GM18870 (cell line): ENCODE measurements at regions not wholly inside any gene's neighbourhood (a gene's known extent, or its start where the extent isn't known, plus 50 kb on each side); places are given as distances from the start of the nearest gene placed in this dataset.
A peak's percentile ranks its signal among the peaks of the same experiment; 100 is the strongest.

ENCODE experiments used
- ATAC-seq: cut with Tn5 transposase; IDR thresholded peaks from one replicate; pipeline ENCODE4 v1.9.1; 2021; ENCODE audit warnings: moderate library complexity; ENCODE audit not compliant: unreplicated experiment

DNA sequence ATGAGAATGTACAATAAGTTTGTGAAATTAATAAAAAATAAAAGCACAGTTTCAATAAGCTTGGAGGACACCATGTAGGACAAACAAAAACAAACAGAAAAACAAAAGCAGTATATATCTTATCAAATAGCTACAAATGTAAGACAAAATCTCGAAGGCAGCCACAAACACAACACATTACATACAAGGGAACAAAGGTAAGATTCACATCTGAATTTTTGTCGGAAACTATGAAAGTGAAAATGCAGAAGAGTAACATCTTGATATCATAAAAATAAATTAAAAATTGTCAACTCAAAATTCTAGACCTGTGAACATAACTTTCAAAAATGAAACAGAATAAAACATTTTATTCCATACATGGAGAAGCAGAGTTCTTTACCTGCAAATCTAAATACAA, 1049.5 kb upstream of the ADGRL2 start:
- no peak for ATAC-seq

DNA sequence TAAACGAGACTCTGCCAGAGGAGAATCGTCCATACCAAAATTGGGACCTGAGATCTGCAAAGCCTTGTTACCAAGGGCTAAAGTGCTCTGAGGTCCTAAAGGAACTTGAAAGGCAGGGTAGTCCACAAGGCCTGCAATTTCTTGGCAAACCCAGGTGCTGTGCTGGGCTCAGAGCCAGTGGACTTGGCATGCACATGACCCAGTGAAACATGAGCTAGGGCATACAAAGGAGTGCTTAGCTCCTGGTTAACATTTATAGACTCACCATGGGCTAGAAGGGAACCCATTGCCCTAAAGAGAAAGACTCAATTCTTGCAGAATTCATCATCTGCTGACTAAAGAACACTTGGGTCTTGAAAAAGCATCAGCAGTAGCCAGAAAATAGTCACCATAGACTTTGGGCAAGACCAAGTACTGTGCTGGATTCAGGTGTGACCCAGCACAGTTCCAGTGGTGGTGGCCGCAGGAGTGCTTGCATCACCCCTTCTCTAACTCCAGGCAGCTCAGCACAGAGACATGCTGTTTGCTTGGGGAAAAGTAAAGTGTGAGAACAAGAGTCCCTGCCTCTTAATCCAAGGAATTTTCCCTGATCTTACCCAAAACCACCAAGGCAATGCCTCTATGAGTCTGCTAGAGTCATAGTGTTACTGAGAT, 1069.4 kb upstream of the ADGRL2 start:
- no peak for ATAC-seq

DNA sequence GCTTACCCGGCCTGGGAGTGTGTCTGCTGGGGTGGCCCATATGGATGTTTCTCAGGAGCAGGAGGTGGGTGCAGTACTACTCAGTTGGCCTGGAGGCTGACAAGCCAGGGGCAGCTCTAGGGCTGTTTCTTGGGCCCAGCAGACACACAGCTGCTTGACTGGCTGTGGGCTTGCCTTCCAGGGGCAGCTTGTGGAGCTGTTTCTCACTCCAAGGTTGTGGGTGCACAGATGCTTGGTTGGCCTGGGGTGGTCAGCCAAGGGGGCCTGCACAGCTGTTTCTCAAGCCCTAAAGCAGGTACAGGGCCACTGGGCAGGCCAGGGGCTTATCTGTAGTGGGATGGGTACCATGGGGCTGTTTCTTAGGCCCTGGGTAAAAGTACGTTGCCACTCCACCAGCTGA, 1078.1 kb upstream of the ADGRL2 start:
- ATAC-seq = no peak

DNA sequence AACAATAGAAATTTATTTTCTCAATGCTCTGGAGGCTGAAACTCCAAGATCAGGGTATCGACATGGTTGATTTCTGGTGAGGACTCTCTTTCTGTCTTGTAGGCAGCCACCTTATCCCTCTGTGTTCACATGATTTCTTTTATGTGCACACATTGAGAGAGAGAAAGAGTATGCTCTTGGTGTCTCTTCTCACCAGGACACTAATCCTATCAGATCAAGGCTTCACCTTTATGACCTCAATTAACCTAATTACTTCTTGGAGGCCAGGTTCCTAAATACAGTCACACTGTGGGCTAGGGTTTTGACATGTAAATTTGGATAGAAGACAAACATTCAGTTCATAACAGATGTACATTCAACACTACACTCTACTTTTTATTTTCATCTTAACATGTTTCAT, 1094.2 kb upstream of the ADGRL2 start:
- no peak for ATAC-seq

DNA sequence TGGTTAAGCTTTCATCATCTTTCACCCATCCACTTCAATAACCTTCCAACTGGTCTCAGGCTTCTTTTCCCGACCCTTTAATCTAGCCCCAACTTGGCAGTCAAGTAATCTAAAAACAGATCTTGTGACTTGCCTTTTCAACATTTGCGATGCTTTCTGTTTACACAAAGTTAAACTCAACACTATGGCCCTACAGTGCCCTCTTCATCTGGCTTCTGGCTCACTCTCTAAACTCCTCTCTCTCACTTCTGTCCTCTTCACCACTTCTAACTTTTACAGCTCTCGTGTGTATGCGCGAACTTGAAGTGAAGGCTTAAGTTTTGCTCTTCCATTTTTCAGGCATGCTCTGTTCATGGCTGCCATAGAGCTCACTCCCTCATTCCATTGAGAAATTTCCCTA, 1122.3 kb upstream of the ADGRL2 start:
- ATAC-seq = no peak

DNA sequence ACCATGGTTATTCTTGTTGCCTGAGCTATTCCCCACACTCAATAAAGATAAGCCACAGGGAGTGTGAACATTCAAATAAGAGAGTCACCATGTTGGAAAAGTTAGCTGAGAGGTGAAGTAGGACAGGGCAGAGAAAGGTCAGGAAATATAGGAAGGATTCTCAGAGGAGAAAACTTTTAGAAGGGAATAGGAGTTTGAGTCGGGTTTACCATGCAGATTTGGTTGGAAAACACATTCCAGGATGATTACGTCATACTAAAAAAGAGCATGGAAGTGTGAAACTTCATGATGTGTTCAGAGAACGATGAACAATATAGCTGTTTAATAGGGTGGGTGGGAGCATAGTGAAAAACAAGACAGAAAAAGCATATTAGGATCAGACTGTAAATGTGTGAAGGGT, 1125.3 kb upstream of the ADGRL2 start:
- no peak for ATAC-seq

DNA sequence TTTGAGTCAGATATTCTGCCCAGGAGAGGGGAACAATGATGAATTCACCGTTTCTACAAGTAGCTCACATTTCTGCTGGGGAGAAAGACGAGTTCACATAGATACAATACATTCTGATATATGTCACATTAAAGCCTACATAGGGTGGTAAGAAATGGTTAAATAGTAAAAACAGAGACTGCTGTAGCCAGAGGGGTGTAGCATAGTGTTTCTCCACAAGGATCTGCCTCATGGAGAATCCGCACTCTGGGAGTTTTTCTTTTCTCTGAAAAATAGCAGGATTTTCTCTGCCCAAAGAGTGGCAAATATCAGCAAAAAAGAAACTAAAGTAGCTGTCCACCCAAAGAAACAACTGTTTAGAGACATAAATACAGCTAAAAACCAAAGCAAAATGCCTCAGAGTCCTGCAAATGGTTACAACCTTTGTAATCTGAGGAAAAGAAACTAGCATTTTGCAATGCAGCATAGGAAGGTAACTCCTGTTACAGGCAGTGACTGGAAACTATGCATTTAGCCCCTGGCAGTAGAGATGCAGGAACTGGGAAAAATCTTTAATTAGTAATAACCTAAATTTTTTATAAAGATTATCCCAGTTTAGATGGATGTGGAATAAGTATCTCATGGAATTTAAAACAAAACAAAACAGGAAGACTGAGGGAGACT, 1126.7 kb upstream of the ADGRL2 start:
- no peak for ATAC-seq

DNA sequence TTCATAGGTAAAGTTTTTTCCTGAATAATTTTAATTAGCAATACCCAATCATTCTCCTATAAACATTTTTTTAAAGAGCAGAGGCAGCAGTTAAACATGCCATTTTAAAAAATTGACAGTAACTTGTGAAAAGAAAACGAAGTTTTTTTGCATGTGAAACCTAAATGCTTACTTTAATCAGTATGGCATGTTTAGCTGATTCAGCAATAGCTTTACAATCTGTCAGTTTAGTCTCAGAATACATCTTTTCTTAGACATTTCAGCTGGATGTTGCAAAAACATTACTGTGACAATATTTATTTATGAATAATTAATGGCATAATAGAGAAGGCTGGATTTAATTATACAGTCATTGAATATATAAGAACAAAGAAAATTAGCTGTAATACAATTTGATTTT, 1132.4 kb upstream of the ADGRL2 start:
- ATAC-seq = no peak

DNA sequence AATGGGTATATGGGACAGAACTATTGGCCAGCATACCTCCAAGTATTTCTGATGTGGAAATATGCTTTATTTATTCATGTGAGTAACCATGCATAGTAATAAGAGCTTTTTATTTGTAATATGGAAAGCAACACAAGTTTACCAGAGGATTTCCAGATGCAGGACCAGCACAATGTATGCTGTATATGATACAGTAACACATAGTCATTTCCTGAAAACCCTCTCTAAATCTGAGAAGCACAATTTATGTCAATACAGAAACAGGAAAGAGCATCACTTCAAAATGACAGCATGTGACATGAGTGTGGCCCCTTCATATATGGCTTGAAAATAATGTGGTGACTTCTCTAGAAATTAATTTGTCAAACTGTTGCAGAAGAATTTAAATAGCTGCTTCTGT, 1134.7 kb upstream of the ADGRL2 start:
- no peak for ATAC-seq

DNA sequence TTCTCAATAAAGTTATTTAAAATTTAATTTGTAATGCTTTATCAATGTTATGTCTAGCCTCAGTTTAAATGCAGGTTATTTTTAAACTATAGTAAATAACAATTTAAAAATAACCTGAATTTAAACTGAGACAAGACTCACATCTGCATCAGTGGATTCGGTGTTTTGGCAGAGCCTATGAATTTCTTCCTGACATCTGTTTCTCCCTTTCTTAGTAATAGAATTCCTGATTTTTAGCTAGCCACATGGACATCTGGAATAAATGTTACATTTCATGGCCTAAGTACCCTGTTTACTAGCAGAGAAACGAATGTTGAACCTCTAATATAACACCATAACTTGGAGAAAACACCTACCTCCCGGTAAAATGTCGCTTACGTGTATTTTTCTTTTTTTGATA, 1141.6 kb upstream of the ADGRL2 start:
- ATAC-seq = no peak

DNA sequence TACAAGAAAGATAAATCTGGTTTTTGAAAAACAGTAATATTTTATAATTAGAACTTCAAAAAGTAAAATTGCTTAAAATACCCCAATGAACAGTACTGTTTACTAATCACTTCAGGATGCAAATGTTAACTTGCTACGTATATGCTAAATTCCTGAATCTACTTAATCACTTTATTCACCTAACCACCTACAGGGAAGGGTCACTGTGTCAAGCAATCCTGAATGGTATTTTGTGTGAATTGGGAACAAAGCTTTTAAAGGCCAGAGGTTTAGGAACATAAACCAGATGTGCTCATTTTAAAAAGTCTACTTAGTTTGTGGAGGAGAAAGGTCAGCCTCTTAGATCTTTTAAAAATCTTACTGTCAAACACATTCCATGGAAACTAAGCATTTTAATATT, 1143.0 kb upstream of the ADGRL2 start:
- ATAC-seq = no peak

DNA sequence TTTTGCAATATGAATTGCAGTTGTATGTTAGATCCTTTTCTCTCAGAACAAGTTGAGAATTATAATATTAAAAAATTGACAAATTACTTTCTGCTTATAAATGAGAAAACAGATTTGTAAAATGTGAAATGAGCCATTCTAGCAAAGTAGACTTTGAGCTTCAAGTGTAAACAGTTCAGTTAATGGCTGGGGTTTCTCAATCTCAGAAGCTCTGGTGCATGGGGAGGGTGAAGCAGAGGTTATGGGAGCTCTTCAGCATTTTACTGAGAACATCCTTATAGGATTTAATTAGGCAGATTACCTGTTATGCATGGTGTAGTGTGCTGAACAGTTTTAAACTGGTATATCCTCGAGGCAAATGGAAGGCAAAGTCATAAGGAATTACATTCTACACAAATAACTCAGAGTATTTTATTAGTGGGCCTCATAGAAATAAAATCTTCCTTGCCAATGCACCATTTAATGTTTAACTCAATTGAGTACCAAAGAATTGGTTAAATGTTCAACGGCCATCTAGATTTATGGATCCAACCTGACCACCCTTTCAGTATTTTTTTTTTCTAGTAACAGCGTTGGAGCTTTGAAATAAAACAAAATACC, 1143.6 kb upstream of the ADGRL2 start:
- no peak for ATAC-seq

DNA sequence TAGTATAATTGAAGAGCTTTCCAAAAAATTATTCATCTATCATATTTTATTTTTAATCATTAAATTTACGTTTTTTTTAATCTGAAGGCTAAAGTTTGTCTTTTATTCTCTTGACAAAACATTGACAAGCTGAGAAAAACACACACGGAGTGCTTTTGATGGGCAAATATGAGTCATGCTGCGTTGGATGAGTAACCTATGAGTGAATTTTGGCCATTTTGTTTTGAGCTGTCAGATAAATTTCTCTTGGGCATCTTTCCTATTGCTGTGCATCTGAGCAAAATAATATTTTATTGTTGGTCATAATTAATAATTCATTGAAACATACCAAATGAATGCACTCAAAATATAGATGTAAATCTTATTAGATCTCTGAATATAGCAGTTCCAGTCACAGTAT, 1144.1 kb upstream of the ADGRL2 start:
- ATAC-seq = no peak

DNA sequence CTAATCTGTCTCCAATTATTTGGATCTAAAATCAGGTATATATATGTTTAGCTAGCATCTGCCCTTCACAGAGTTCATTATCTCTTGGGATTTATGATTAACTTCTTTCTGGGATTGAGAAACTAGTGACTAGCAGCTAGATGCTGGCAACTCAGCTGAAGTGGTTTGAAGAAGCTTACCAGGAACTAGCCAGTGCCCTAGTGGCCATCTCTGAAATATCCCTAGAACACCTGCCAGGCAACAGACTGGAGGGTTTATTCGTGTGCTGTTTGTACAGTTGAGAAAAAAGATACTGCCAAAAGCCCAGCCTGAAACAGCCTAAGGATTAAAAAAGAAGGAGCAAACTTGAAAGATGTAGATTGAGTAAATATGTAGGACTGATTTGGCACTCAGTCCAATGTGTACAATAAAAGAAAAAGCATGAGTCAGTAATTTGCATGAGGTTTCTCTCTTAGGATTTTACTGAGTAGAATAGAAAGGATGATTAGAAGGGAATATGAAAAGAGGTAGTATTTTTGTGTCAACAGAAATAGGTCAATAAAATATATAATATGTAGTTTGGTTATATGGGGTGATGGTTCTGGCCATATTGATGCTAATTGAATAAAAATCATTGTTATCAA, 1144.6 kb upstream of the ADGRL2 start:
- peak; percentile 75 for ATAC-seq

DNA sequence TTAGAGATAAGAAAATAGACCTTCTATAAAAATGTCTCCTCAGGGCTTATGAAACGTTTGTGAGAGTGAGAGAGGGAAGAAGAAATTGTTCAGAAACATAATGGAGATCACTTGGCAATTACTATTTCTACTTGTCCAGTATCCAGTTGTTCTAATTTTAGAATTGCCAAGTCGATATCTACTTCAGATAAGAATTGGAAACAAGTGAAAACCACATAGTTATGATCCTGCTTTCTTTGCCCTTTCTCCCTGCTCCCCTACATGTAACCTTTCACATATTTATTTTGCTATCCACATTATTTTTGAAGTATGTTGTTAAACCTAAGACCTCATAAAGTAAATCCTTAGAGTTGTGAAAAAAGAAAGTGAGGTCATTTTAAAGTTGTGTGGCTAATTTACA, 1154.7 kb upstream of the ADGRL2 start:
- ATAC-seq = no peak

DNA sequence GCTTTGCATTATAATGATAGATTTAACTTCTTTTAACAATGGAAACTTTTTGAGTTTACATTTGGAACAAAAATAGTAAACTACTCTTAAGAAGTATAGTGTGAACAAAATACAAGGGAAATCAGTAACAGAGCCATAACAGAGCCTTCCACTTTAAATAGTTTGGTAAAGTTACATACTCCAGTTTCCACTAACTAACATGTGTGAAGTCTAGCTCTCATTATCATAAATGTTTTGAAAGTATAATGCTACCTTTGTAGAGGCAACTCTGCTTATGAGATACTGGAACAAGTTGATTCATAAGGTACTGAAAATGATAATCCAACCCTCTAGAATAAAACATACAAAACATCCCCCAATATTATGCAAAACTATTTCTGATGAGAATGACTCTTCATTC, 1155.1 kb upstream of the ADGRL2 start:
- ATAC-seq = no peak

DNA sequence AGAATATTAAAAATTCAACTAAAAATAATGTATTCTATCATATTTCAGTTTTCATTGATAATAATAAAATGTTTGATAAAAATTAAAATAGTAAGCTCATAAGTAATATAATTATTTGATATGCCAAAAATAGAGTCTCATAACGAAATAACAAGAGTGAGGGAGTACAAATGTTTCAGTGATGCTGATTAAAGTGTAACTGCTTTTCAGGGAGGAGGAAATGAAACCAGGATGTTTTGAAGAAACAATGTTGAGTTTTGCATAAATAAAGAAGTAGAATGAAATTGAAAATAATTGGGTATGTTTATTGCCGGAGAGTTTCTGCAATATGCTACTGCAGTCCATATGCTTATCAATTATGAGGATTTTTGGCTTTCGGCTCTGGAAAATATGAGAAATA, 1159.8 kb upstream of the ADGRL2 start:
- ATAC-seq = peak; percentile 41

DNA sequence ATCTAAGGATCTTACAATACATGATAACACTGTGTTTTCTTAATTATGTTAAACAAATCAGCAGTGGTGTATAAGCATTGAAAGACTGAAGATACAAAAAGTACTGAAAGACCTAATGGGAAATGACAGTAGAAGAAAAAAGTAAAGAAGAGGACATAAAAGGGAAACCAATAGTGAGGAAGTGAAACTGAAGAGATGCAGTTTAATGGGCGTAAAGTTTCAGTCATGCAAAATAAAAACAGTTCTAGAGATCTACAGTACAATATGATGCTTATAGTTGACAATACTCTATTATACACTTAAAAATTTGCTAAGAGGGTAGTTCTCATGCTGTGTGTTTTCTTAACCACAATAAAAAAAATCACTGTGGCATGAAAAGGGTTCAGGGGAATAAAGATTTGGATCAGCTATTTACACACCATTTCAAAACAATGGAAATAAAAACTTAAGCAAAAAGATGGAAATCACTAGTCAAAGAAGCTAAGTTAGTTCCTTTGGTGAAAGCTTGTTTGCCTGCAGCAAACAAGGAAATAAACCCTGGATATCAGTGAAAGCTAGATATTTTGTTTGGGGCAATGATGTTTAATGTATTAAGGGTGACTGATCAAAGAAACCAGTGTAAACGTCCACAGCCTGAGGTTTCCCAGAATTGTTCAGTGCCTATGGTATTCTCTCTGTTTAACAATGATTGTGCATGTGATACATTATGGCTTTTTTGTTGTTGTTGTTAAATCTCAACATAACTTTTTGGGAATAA, 1160.8 kb upstream of the ADGRL2 start:
- ATAC-seq = peak; percentile 99

DNA sequence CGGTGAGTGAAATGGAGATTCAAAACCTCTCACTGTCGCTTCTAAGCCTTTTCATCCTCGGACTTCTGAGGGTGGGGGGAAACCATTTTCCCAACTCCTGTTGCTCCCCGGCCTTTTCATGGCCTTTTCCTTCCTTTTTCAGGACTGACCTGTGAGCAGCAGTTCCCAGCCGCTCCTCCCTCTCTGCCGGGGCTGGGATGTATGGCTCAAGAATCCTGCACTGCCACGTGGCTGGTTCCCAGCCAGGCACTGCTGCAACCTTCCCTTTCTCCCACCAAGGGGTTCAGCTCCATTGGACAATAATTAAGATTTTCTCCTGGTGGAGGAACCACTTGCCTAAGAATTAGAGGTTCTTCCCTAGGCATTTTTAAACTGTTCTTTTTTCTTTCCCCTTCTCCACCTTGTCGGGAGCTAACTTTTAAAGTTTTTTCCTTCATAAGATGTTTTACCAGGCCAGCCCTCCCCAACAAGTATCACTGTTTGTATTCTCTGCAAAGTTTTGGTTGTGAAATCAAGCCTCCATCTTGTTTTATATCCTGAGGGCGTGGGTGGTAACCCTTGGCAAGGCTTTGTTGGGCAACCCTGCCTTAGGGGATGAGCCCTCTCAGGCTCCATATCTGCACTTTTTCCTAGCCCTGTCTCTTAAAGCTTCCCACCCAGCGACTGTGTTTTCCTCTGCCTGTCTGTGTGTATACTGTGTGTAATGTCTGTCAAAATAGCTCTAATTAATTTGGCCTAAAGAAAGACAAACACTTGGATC, 1166.6 kb upstream of the ADGRL2 start:
- no peak for ATAC-seq

DNA sequence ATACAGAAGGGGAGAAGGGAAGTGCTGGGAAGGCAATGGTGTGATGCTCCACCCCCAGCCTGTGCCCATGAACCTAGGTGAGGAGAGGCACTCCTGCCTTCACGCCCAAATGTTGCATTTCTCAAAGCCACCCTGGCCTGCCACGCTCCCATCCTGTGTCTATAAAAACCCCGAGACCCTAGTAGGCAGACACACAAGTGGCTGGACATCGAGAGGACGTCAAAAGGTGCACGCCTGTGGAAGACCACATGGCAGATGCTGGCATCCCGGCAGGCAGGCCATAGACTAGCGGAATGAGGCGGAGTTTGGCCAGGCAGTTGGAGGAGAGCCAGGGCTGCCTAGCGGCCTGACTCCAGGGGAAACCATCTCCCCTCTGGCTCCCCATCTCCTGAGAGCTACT, 1168.5 kb upstream of the ADGRL2 start:
- no peak for ATAC-seq
